ENCODE measurements at regions not wholly inside any gene's neighbourhood (a gene's known extent, or its start where the extent isn't known, plus 50 kb on each side); places are given as distances from the start of the nearest gene placed in this dataset.

DNA sequence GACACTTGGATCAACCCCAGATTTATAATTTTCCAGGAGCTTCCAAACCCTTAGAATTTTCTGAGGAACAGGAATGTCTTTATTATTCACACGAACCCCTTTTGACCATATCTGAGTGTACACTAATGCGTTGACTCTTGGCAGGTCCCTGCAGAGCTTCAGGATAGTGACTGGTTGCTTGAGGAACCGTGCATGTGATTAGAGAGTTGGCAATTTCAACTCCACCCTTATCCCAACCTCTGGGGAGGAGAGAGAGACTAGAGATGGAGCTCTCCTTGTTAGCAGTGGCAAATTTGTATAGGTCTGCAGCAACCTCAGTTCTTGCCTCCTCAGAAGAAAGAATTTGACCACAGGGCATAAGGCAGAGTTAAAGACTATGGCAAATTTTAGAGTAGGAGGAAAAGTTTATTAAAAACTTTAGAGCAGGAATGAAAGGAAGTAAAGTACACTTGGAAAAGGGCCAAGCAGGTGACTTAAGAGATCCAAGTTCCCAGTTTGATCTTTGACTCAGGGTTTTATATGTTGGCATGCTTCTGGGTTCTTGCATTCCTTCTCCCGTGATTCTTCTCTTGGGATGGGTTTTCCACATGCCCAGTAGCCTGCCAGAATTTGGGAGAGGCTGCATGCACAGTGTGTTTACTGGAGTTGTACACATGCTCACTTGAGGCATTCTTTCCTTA lies 93.8 kb upstream of the ETV3 start:
- TF ChIP-seq POLR2A (IDR thresholded peaks at IDR 0.05), result no peak
- TF ChIP-seq, protein P1, sequence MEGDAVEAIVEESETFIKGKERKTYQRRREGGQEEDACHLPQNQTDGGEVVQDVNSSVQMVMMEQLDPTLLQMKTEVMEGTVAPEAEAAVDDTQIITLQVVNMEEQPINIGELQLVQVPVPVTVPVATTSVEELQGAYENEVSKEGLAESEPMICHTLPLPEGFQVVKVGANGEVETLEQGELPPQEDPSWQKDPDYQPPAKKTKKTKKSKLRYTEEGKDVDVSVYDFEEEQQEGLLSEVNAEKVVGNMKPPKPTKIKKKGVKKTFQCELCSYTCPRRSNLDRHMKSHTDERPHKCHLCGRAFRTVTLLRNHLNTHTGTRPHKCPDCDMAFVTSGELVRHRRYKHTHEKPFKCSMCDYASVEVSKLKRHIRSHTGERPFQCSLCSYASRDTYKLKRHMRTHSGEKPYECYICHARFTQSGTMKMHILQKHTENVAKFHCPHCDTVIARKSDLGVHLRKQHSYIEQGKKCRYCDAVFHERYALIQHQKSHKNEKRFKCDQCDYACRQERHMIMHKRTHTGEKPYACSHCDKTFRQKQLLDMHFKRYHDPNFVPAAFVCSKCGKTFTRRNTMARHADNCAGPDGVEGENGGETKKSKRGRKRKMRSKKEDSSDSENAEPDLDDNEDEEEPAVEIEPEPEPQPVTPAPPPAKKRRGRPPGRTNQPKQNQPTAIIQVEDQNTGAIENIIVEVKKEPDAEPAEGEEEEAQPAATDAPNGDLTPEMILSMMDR (IDR thresholded peaks at IDR 0.05), result no peak
